GM19023 (cell line): ENCODE measurements at regions not wholly inside any gene's neighbourhood (a gene's known extent, or its start where the extent isn't known, plus 50 kb on each side); places are given as distances from the start of the nearest gene placed in this dataset.
"Not testable (repeated sequence)": the region's sequence is repeated elsewhere in the genome, so short reads cannot be mapped to it uniquely, and the experiment has no call there.

ENCODE experiments used
- ATAC-seq: cut with Tn5 transposase; IDR thresholded peaks from one replicate; pipeline ENCODE4 v1.9.1; 2021; ENCODE audit warnings: mild to moderate bottlenecking, moderate library complexity; ENCODE audit not compliant: unreplicated experiment

- no peak for ATAC-seq
These were observed 1380.4 kb downstream of the STIM2 start for GRCh38 chr4:28241021-28241420.

- no peak for ATAC-seq
These were observed 1387.2 kb downstream of the STIM2 start for GRCh38 chr4:28247805-28248204.

- ATAC-seq = no peak
These were observed 1387.6 kb downstream of the STIM2 start for GRCh38 chr4:28248269-28248668.

GRCh38 chr4:28250646-28251045 lies 1390.0 kb downstream of the STIM2 start:
- ATAC-seq = no peak

- no peak for ATAC-seq
These were observed 1391.2 kb downstream of the STIM2 start for GRCh38 chr4:28251831-28252230.

GRCh38 chr4:28254003-28254402 lies 1393.4 kb downstream of the STIM2 start:
- no peak for ATAC-seq

GRCh38 chr4:28256295-28256694 lies 1395.7 kb downstream of the STIM2 start:
- no peak for ATAC-seq

GRCh38 chr4:28259951-28260350 lies 1399.3 kb downstream of the STIM2 start:
- no peak for ATAC-seq

- no peak for ATAC-seq
These were observed 1406.5 kb downstream of the STIM2 start for GRCh38 chr4:28267166-28267565.

GRCh38 chr4:28269426-28269825 lies 1408.8 kb downstream of the STIM2 start:
- no peak for ATAC-seq

- ATAC-seq = no peak
These were observed 1417.3 kb downstream of the STIM2 start for GRCh38 chr4:28277931-28278330.

GRCh38 chr4:28278676-28279075 lies 1418.0 kb downstream of the STIM2 start:
- no peak for ATAC-seq

GRCh38 chr4:28279249-28279648 lies 1418.6 kb downstream of the STIM2 start:
- no peak for ATAC-seq

GRCh38 chr4:28286266-28286665 lies 1425.6 kb downstream of the STIM2 start:
- ATAC-seq = not testable (repeated sequence)

GRCh38 chr4:28287831-28288233 lies 1427.2 kb downstream of the STIM2 start:
- no peak for ATAC-seq

GRCh38 chr4:28296239-28296638 lies 1435.6 kb downstream of the STIM2 start:
- ATAC-seq = no peak

- no peak for ATAC-seq
These were observed 1450.3 kb downstream of the STIM2 start for GRCh38 chr4:28310926-28311325.

GRCh38 chr4:28312497-28312896 lies 1451.9 kb downstream of the STIM2 start:
- not testable (repeated sequence) for ATAC-seq

GRCh38 chr4:28313729-28314713 lies 1453.4 kb downstream of the STIM2 start:
- ATAC-seq = no peak

GRCh38 chr4:28317221-28317620 lies 1456.6 kb downstream of the STIM2 start:
- ATAC-seq = no peak

- ATAC-seq = no peak
These were observed 1473.6 kb downstream of the STIM2 start for GRCh38 chr4:28334249-28334648.

- no peak for ATAC-seq
These were observed 1481.1 kb downstream of the STIM2 start for GRCh38 chr4:28341784-28342183.

GRCh38 chr4:28350485-28350884 lies 1489.8 kb downstream of the STIM2 start:
- ATAC-seq = no peak
